Karpas-422 (cell line): ENCODE measurements at regions not wholly inside any gene's neighbourhood (a gene's known extent, or its start where the extent isn't known, plus 50 kb on each side); places are given as distances from the start of the nearest gene placed in this dataset.
"Not testable (repeated sequence)": the region's sequence is repeated elsewhere in the genome, so short reads cannot be mapped to it uniquely, and the experiment has no call there.

Source experiments
- DNase-seq: peaks from one replicate; pipeline ENCODE4 v3.0.0-alpha.2; 2015
- H2AFZ ChIP-seq: fragments of 200-600 bp; sonication (generic); 2 replicates; pipeline ENCODE4 v1.6.1; 2014; ENCODE audit warnings: antibody characterized with exemption, low read length, mixed read lengths
- H3K27ac ChIP-seq: fragments of 200-600 bp; sonication (generic); 2 replicates; pipeline ENCODE4 v1.5.1; 2014; ENCODE audit warnings: mild to moderate bottlenecking, low read length, moderate library complexity
- H3K27me3 ChIP-seq: fragments of 200-600 bp; sonication (generic); 2 replicates; pipeline ENCODE4 v1.6.1; 2014; ENCODE audit warnings: low read length, mixed read lengths
- H3K36me3 ChIP-seq: fragments of 200-600 bp; sonication (generic); 2 replicates; pipeline ENCODE4 v1.6.1; 2014; ENCODE audit warnings: low read length, mixed read lengths; ENCODE audit not compliant: insufficient read depth
- H3K4me1 ChIP-seq: fragments of 200-600 bp; sonication (generic); 2 replicates; pipeline ENCODE4 v1.6.1; 2014; ENCODE audit warnings: mild to moderate bottlenecking, low read length, mixed read lengths
- H3K4me2 ChIP-seq: fragments of 200-600 bp; sonication (generic); 2 replicates; pipeline ENCODE4 v1.6.1; 2014; ENCODE audit warnings: low read length, low read depth, mild to moderate bottlenecking; ENCODE audit not compliant: poor library complexity, severe bottlenecking
- H3K4me3 ChIP-seq: fragments of 200-600 bp; sonication (generic); 2 replicates; pipeline ENCODE4 v1.5.1; 2014; ENCODE audit warnings: mild to moderate bottlenecking, antibody characterized with exemption, low read length, mixed read lengths
- H3K79me2 ChIP-seq: fragments of 200-600 bp; sonication (generic); 2 replicates; pipeline ENCODE4 v1.6.1; 2014; ENCODE audit warnings: mild to moderate bottlenecking, low read length, mixed read lengths
- H3K9ac ChIP-seq: fragments of 200-600 bp; sonication (generic); 2 replicates; pipeline ENCODE4 v1.6.0; 2014; ENCODE audit warnings: low read length
- H3K9me2 ChIP-seq: fragments of 200-600 bp; sonication (generic), shearing (Covaris generic); replicated peaks from 2 replicates; pipeline ENCODE4 v1.6.0; 2014; ENCODE audit warnings: mild to moderate bottlenecking, low read length, moderate library complexity; ENCODE audit not compliant: insufficient read depth
- H3K9me3 ChIP-seq: fragments of 300-700, 200-600 bp; sonication (generic); 2 replicates; pipeline ENCODE4 v1.6.1; 2014; ENCODE audit warnings: low read length, mixed read lengths
- H4K20me1 ChIP-seq: fragments of 200-600 bp; sonication (generic); 2 replicates; pipeline ENCODE4 v1.6.1; 2014; ENCODE audit warnings: mild to moderate bottlenecking, antibody characterized with exemption, low read length, low read depth; ENCODE audit not compliant: insufficient read depth

DNA sequence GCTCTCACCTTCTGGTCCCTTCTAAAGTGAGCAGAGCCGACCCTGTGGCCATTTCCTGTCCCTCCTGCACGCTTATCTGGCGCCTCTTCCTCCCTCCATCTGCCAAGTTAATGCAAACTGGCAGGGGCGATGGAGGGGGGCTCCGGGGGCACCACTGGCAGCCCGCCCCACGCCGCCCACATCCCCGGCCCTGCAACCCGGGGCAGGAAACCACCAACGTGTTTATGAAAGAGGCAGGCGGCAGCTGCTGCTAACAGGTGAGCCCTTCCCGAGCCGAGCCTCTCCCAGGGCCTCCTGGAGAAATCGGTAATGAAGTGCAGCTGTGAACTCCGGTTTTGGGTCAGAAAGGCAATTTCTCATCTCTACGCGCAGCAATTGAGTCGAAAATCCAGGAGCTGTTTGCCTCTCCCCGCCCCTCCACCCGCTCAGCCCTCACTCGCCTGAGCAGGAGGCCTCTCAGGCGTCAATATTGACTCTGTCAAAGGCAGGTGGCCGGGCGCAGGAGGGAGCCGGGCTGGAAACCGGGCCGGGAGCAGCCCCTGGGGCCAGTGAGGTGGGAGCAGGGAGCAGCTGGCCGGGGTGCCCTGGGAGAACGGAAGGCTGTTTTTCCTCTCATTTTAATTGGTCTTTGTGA, 164.4 kb upstream of the GSE1 start:
- Histone ChIP-seq H3K27ac (no peak overlapping the region), H2AFZ (no peak overlapping the region), H3K9ac (no peak overlapping the region), H3K4me2 (no peak overlapping the region), H3K27me3 (no peaks in the 10 kb centered on the region), H3K9me2 (no peaks in the 10 kb centered on the region), H3K36me3 (no peaks in the 10 kb centered on the region), H3K79me2 (no peaks in the 10 kb centered on the region), H3K4me1 (peaks cover 4% of the 10 kb centered on the region), H3K9me3 (no peaks in the 10 kb centered on the region), H4K20me1 (peaks cover 5% of the 10 kb centered on the region; the same call in 1 of the 2 replicates), H3K4me3 (no peak overlapping the region)
- DNase-seq, result no peak

- no peak overlapping the region for H2AFZ ChIP-seq
- H3K9ac ChIP-seq, result no peak overlapping the region
- DNase-seq, result no peak
- H3K9me3 ChIP-seq, result no peaks in the 10 kb centered on the region
- no peaks in the 10 kb centered on the region for H3K36me3 ChIP-seq
- H3K9me2 ChIP-seq, result no peaks in the 10 kb centered on the region
- no peak overlapping the region for H3K4me3 ChIP-seq
- no peaks in the 10 kb centered on the region for H3K27me3 ChIP-seq
- peaks cover 5% of the 10 kb centered on the region; the same call in 1 of the 2 replicates for H4K20me1 ChIP-seq
- H3K4me2 ChIP-seq, result no peak overlapping the region
- H3K27ac ChIP-seq, result no peak overlapping the region
- peaks cover 4% of the 10 kb centered on the region for H3K4me1 ChIP-seq
- no peaks in the 10 kb centered on the region for H3K79me2 ChIP-seq
Observed at GRCh38 chr16:85449191-85449884, 163.8 kb upstream of the GSE1 start.

- Histone ChIP-seq H2AFZ (no peak overlapping the region), H3K79me2 (no peaks in the 10 kb centered on the region), H3K27ac (no peak overlapping the region), H3K4me2 (no peak overlapping the region), H3K9me2 (no peaks in the 10 kb centered on the region), H3K9ac (no peak overlapping the region), H3K27me3 (no peaks in the 10 kb centered on the region), H3K4me3 (no peak overlapping the region), H3K9me3 (no peaks in the 10 kb centered on the region), H4K20me1 (peaks cover 5% of the 10 kb centered on the region; the same call in 1 of the 2 replicates), H3K36me3 (no peaks in the 10 kb centered on the region), H3K4me1 (peaks cover 4% of the 10 kb centered on the region)
- DNase-seq, result no peak
Observed at GRCh38 chr16:85449885-85450245, 163.3 kb upstream of the GSE1 start.

GRCh38 chr16:85451142-85451541, 162.0 kb upstream of the GSE1 start:
- H3K9me3 ChIP-seq, H3K4me3 ChIP-seq, H3K9me2 ChIP-seq, H3K36me3 ChIP-seq, H3K27me3 ChIP-seq, H3K4me1 ChIP-seq, H3K27ac ChIP-seq, H2AFZ ChIP-seq, H3K4me2 ChIP-seq, H4K20me1 ChIP-seq, DNase-seq, H3K9ac ChIP-seq, H3K79me2 ChIP-seq: not testable (repeated sequence)

- Histone ChIP-seq H4K20me1 (peaks cover 5% of the 10 kb centered on the region; the same call in 1 of the 2 replicates), H3K4me2 (no peak overlapping the region), H3K79me2 (no peaks in the 10 kb centered on the region), H3K9me3 (no peaks in the 10 kb centered on the region), H3K9me2 (no peaks in the 10 kb centered on the region), H3K4me1 (no peaks in the 10 kb centered on the region), H3K36me3 (no peaks in the 10 kb centered on the region), H3K27me3 (no peaks in the 10 kb centered on the region), H3K27ac (no peak overlapping the region), H3K9ac (no peak overlapping the region), H3K4me3 (no peak overlapping the region), H2AFZ (no peak overlapping the region)
- DNase-seq, result no peak
Observed at GRCh38 chr16:85451641-85452363, 161.3 kb upstream of the GSE1 start.

GRCh38 chr16:85452364-85453193, 160.5 kb upstream of the GSE1 start:
- no peak overlapping the region for H3K4me2 ChIP-seq
- no peaks in the 10 kb centered on the region for H3K9me2 ChIP-seq
- no peaks in the 10 kb centered on the region for H3K79me2 ChIP-seq
- H4K20me1 ChIP-seq, result peaks cover 4% of the 10 kb centered on the region; the same call in 1 of the 2 replicates
- no peaks in the 10 kb centered on the region for H3K27me3 ChIP-seq
- no peaks in the 10 kb centered on the region for H3K36me3 ChIP-seq
- no peaks in the 10 kb centered on the region for H3K4me1 ChIP-seq
- no peaks in the 10 kb centered on the region for H3K9me3 ChIP-seq
- H3K9ac ChIP-seq, result no peak overlapping the region
- no peak overlapping the region for H3K4me3 ChIP-seq
- DNase-seq, result no peak
- H2AFZ ChIP-seq, result no peak overlapping the region
- no peak overlapping the region for H3K27ac ChIP-seq

GRCh38 chr16:85453194-85453678, 159.9 kb upstream of the GSE1 start:
- Histone ChIP-seq H3K36me3 (no peaks in the 10 kb centered on the region), H2AFZ (no peak overlapping the region), H4K20me1 (no peaks in the 10 kb centered on the region), H3K9me2 (no peaks in the 10 kb centered on the region), H3K4me3 (no peak overlapping the region), H3K27ac (no peak overlapping the region), H3K79me2 (no peaks in the 10 kb centered on the region), H3K4me2 (no peak overlapping the region), H3K4me1 (no peaks in the 10 kb centered on the region), H3K27me3 (no peaks in the 10 kb centered on the region), H3K9ac (no peak overlapping the region), H3K9me3 (no peaks in the 10 kb centered on the region)
- no peak for DNase-seq
